Activated CD4-positive, alpha-beta T cell treated with anti-CD3 and anti-CD28 coated beads, Interleukin-2, amount 10 ng/mL, durations not matched to agents 7 days and 5 days (primary cell): ENCODE measurements at regions not wholly inside any gene's neighbourhood (a gene's known extent, or its start where the extent isn't known, plus 50 kb on each side); places are given as distances from the start of the nearest gene placed in this dataset.
A peak's percentile ranks its signal among the peaks of the same experiment; 100 is the strongest.

Source experiments
- CTCF ChIA-PET: fragments of 350-600 bp; sonication (Branson Sonifier 250); formaldehyde crosslinking; loops from one replicate; lab custom pipeline; 2021; ENCODE audit warnings: antibody characterized with exemption; lab: Charles Lee
- POLR2A ChIA-PET: fragments of 350-600 bp; sonication (Branson Sonifier 250); formaldehyde crosslinking; loops from one replicate; lab custom pipeline; 2021; ENCODE audit warnings: antibody characterized with exemption; lab: Charles Lee
- DNase-seq: peaks from one replicate; pipeline ENCODE4 v3.0.0-alpha.2; 2020
- H3K27ac Mint-ChIP-seq: one replicate; pipeline ENCODE4 v1.8.0; 2021; ENCODE audit warnings: mild to moderate bottlenecking, moderate library complexity, mixed read lengths
- H3K27me3 Mint-ChIP-seq: one replicate; pipeline ENCODE4 v1.8.0; 2021; ENCODE audit warnings: mixed read lengths
- H3K36me3 Mint-ChIP-seq: one replicate; pipeline ENCODE4 v1.8.0; 2021; ENCODE audit warnings: low read depth, mixed read lengths
- H3K4me1 Mint-ChIP-seq: one replicate; pipeline ENCODE4 v1.8.0; 2021; ENCODE audit warnings: mixed read lengths
- H3K4me3 Mint-ChIP-seq: one replicate; pipeline ENCODE4 v1.8.0; 2021; ENCODE audit warnings: mild to moderate bottlenecking, moderate library complexity, mixed read lengths
- H3K9me3 Mint-ChIP-seq: one replicate; pipeline ENCODE4 v1.8.0; 2021; ENCODE audit warnings: mixed read lengths

- Mint-ChIP-seq H3K4me1 (peaks cover 2% of the 10 kb centered on the region), H3K27ac (no peak overlapping the region), H3K9me3 (peaks cover 7% of the 10 kb centered on the region), H3K4me3 (no peak overlapping the region), H3K27me3 (peaks cover 3% of the 10 kb centered on the region), H3K36me3 (no peaks in the 10 kb centered on the region)
- CTCF ChIA-PET = no interaction called here
- POLR2A ChIA-PET = no interaction called here
- DNase-seq = no peak
Measured at GRCh38 chr2:8352296-8352695, 329.6 kb upstream of the ID2 start.

GRCh38 chr2:8352989-8353388 lies 328.9 kb upstream of the ID2 start:
- Mint-ChIP-seq H3K27me3 (peaks cover 3% of the 10 kb centered on the region), H3K36me3 (no peaks in the 10 kb centered on the region), H3K27ac (no peak overlapping the region), H3K4me3 (no peak overlapping the region), H3K9me3 (peaks cover 7% of the 10 kb centered on the region), H3K4me1 (peaks cover 2% of the 10 kb centered on the region)
- DNase-seq = no peak
- ChIA-PET POLR2A (no interaction called here), CTCF (no interaction called here)

- Mint-ChIP-seq H3K36me3 (no peaks in the 10 kb centered on the region), H3K9me3 (peaks cover 7% of the 10 kb centered on the region), H3K27me3 (peaks cover 3% of the 10 kb centered on the region), H3K27ac (no peak overlapping the region), H3K4me1 (no peaks in the 10 kb centered on the region), H3K4me3 (no peak overlapping the region)
- CTCF ChIA-PET = no interaction called here
- DNase-seq = no peak
- POLR2A ChIA-PET = no interaction called here
Measured at GRCh38 chr2:8355102-8355859, 326.6 kb upstream of the ID2 start.

GRCh38 chr2:8357738-8358518 lies 323.9 kb upstream of the ID2 start:
- peaks cover 3% of the 10 kb centered on the region for H3K27me3 Mint-ChIP-seq
- H3K36me3 Mint-ChIP-seq = no peaks in the 10 kb centered on the region
- H3K9me3 Mint-ChIP-seq = peaks cover 7% of the 10 kb centered on the region
- CTCF ChIA-PET = interaction anchor here (1.1 to 1.2 kb wide), 2 partner anchors 12 to 18 kb away, joined by 3 read pairs; no protein-coding TSS in a partner anchor
- POLR2A ChIA-PET = no interaction called here
- H3K4me1 Mint-ChIP-seq = no peaks in the 10 kb centered on the region
- H3K4me3 Mint-ChIP-seq = no peak overlapping the region
- DNase-seq = no peak
- no peak overlapping the region for H3K27ac Mint-ChIP-seq

- POLR2A ChIA-PET = no interaction called here
- Mint-ChIP-seq H3K4me3 (no peak overlapping the region), H3K4me1 (peaks cover 4% of the 10 kb centered on the region), H3K27ac (no peak overlapping the region), H3K27me3 (no peaks in the 10 kb centered on the region), H3K9me3 (no peaks in the 10 kb centered on the region), H3K36me3 (no peaks in the 10 kb centered on the region)
- CTCF ChIA-PET = interaction anchor here (0.8 to 1.0 kb wide), 2 partner anchors 9 to 30 kb away, joined by 3 read pairs; no protein-coding TSS in a partner anchor
- no peak for DNase-seq
Measured at GRCh38 chr2:8361930-8362329, 319.9 kb upstream of the ID2 start.

GRCh38 chr2:8363161-8363560 lies 318.7 kb upstream of the ID2 start:
- H3K9me3 Mint-ChIP-seq = no peaks in the 10 kb centered on the region
- H3K27me3 Mint-ChIP-seq = no peaks in the 10 kb centered on the region
- DNase-seq = no peak
- ChIA-PET POLR2A (no interaction called here), CTCF (interaction anchor here (0.9 kb wide), 1 partner anchor 25 kb away, joined by 3 read pairs; no protein-coding TSS in a partner anchor)
- no peak overlapping the region for H3K4me3 Mint-ChIP-seq
- H3K36me3 Mint-ChIP-seq = no peaks in the 10 kb centered on the region
- H3K4me1 Mint-ChIP-seq = peaks cover 4% of the 10 kb centered on the region
- no peak overlapping the region for H3K27ac Mint-ChIP-seq

- no peak overlapping the region for H3K27ac Mint-ChIP-seq
Measured at GRCh38 chr2:8364668-8365067, 317.2 kb upstream of the ID2 start.

GRCh38 chr2:8365331-8365910 lies 316.4 kb upstream of the ID2 start:
- no peak for DNase-seq

More at GRCh38 chr2:8364668-8365067, 317.2 kb upstream of the ID2 start:
- no peak overlapping the region for H3K4me3 Mint-ChIP-seq
- ChIA-PET CTCF (interaction anchor here (1.1 kb wide), 1 partner anchor 14 kb away, joined by 3 read pairs; no protein-coding TSS in a partner anchor), POLR2A (no interaction called here)
- DNase-seq = no peak
- no peaks in the 10 kb centered on the region for H3K36me3 Mint-ChIP-seq
- no peaks in the 10 kb centered on the region for H3K27me3 Mint-ChIP-seq
- no peaks in the 10 kb centered on the region for H3K9me3 Mint-ChIP-seq
- H3K4me1 Mint-ChIP-seq = peaks cover 4% of the 10 kb centered on the region

GRCh38 chr2:8367833-8368232 lies 314.0 kb upstream of the ID2 start:
- Mint-ChIP-seq H3K36me3 (no peaks in the 10 kb centered on the region), H3K27ac (no peak overlapping the region), H3K27me3 (peaks cover 4% of the 10 kb centered on the region), H3K4me3 (no peak overlapping the region), H3K4me1 (peaks cover 4% of the 10 kb centered on the region), H3K9me3 (no peaks in the 10 kb centered on the region)
- DNase-seq = no peak
- POLR2A ChIA-PET = no interaction called here
- CTCF ChIA-PET = no interaction called here

More at GRCh38 chr2:8365331-8365910, 316.4 kb upstream of the ID2 start:
- ChIA-PET CTCF (interaction anchor here (0.6 to 0.7 kb wide), 3 partner anchors 9 to 1940 kb away, joined by 3 read pairs; no protein-coding TSS in a partner anchor), POLR2A (no interaction called here)
- peaks cover 4% of the 10 kb centered on the region for H3K4me1 Mint-ChIP-seq
- no peaks in the 10 kb centered on the region for H3K9me3 Mint-ChIP-seq
- no peak overlapping the region for H3K4me3 Mint-ChIP-seq
- no peak overlapping the region for H3K27ac Mint-ChIP-seq
- no peaks in the 10 kb centered on the region for H3K27me3 Mint-ChIP-seq
- H3K36me3 Mint-ChIP-seq = no peaks in the 10 kb centered on the region

- CTCF ChIA-PET = no interaction called here
Measured at GRCh38 chr2:8368463-8368862, 313.4 kb upstream of the ID2 start.

GRCh38 chr2:8369522-8369921 lies 312.3 kb upstream of the ID2 start:
- Mint-ChIP-seq H3K9me3 (peaks cover 5% of the 10 kb centered on the region), H3K27ac (no peak overlapping the region), H3K4me3 (no peak overlapping the region), H3K4me1 (no peaks in the 10 kb centered on the region), H3K36me3 (no peaks in the 10 kb centered on the region), H3K27me3 (peaks cover 8% of the 10 kb centered on the region)
- ChIA-PET POLR2A (no interaction called here), CTCF (interaction anchor here (0.9 kb wide), 2 partner anchors 11 to 17 kb away, joined by 3 to 5 read pairs; no protein-coding TSS in a partner anchor)
- no peak for DNase-seq

More at GRCh38 chr2:8368463-8368862, 313.4 kb upstream of the ID2 start:
- DNase-seq = no peak
- POLR2A ChIA-PET = no interaction called here
- Mint-ChIP-seq H3K27me3 (peaks cover 8% of the 10 kb centered on the region), H3K4me3 (no peak overlapping the region), H3K36me3 (no peaks in the 10 kb centered on the region), H3K9me3 (peaks cover 4% of the 10 kb centered on the region), H3K4me1 (peaks cover 4% of the 10 kb centered on the region), H3K27ac (no peak overlapping the region)

- CTCF ChIA-PET = interaction anchor here (0.6 to 0.9 kb wide), 3 partner anchors 16 to 914 kb away, joined by 3 to 5 read pairs (median 4); no protein-coding TSS in a partner anchor
Measured at GRCh38 chr2:8370258-8370802, 311.5 kb upstream of the ID2 start.

More at GRCh38 chr2:8370258-8370802, 311.5 kb upstream of the ID2 start:
- Mint-ChIP-seq H3K4me1 (no peaks in the 10 kb centered on the region), H3K27me3 (peaks cover 8% of the 10 kb centered on the region), H3K27ac (peak overlapping the region; percentile 20), H3K36me3 (no peaks in the 10 kb centered on the region), H3K9me3 (peaks cover 8% of the 10 kb centered on the region), H3K4me3 (no peak overlapping the region)
- POLR2A ChIA-PET = no interaction called here
- DNase-seq = no peak
